ENCODE measurements at regions not wholly inside any gene's neighbourhood (a gene's known extent, or its start where the extent isn't known, plus 50 kb on each side); places are given as distances from the start of the nearest gene placed in this dataset.
"Not testable (repeated sequence)": the region's sequence is repeated elsewhere in the genome, so short reads cannot be mapped to it uniquely, and the experiment has no call there.

- no peak for DNase-seq
Measured at GRCh38 chr9:95783426-95783975, 92.0 kb upstream of the ERCC6L2 start.

- DNase-seq: no peak
Measured at GRCh38 chr9:95780751-95781150, 94.7 kb upstream of the ERCC6L2 start.

GRCh38 chr9:95780121-95780520, 95.4 kb upstream of the ERCC6L2 start:
- no peak for DNase-seq

GRCh38 chr9:95779597-95779996, 95.9 kb upstream of the ERCC6L2 start:
- not testable (repeated sequence) for DNase-seq

- DNase-seq: no peak
Measured at GRCh38 chr9:95778957-95779356, 96.5 kb upstream of the ERCC6L2 start.

- DNase-seq: no peak
Measured at GRCh38 chr9:95777136-95777535, 98.4 kb upstream of the ERCC6L2 start.

- no peak for DNase-seq
Measured at GRCh38 chr9:95776176-95776575, 99.3 kb upstream of the ERCC6L2 start.

GRCh38 chr9:95775191-95775590, 100.3 kb upstream of the ERCC6L2 start:
- no peak for DNase-seq

- no peak for DNase-seq
Measured at GRCh38 chr9:95773053-95773418, 102.5 kb upstream of the ERCC6L2 start.

GRCh38 chr9:95772320-95773052, 103.0 kb upstream of the ERCC6L2 start:
- no peak for DNase-seq

- DNase-seq: no peak
Measured at GRCh38 chr9:95771556-95772246, 103.8 kb upstream of the ERCC6L2 start.

- no peak for DNase-seq
Measured at GRCh38 chr9:95770653-95771131, 104.8 kb upstream of the ERCC6L2 start.

GRCh38 chr9:95769909-95770433, 105.5 kb upstream of the ERCC6L2 start:
- no peak for DNase-seq

GRCh38 chr9:95769473-95769872, 106.0 kb upstream of the ERCC6L2 start:
- DNase-seq: no peak

GRCh38 chr9:95766906-95767305, 108.6 kb upstream of the ERCC6L2 start:
- no peak for DNase-seq

- peak; percentile 48 for DNase-seq
Measured at GRCh38 chr9:95764533-95765319, 110.8 kb upstream of the ERCC6L2 start.

- no peak for DNase-seq
Measured at GRCh38 chr9:95763983-95764382, 111.5 kb upstream of the ERCC6L2 start.

GRCh38 chr9:95763006-95763405, 112.5 kb upstream of the ERCC6L2 start:
- no peak for DNase-seq

GRCh38 chr9:95762322-95762721, 113.2 kb upstream of the ERCC6L2 start:
- peak; percentile 15 for DNase-seq

GRCh38 chr9:95760791-95761190, 114.7 kb upstream of the ERCC6L2 start:
- no peak for DNase-seq

GRCh38 chr9:95757439-95757838, 118.1 kb upstream of the ERCC6L2 start:
- DNase-seq: no peak

- DNase-seq: no peak
Measured at GRCh38 chr9:95756986-95757385, 118.5 kb upstream of the ERCC6L2 start.

- no peak for DNase-seq
Measured at GRCh38 chr9:95756101-95756500, 119.4 kb upstream of the ERCC6L2 start.
